Motor neuron (in vitro differentiated cells): ENCODE measurements at regions not wholly inside any gene's neighbourhood (a gene's known extent, or its start where the extent isn't known, plus 50 kb on each side); places are given as distances from the start of the nearest gene placed in this dataset.
"Not testable (repeated sequence)": the region's sequence is repeated elsewhere in the genome, so short reads cannot be mapped to it uniquely, and the experiment has no call there.

Experiments
- ATAC-seq, 8 experiments: fragments of 200-7000 bp; cut with Tn5 transposase; replicated peaks in 6 of 8; 2 replicates each; pipeline ENCODE4 v1.8.0; 2021; ENCODE audit warnings: mild to moderate bottlenecking in 8 of 8, moderate library complexity in 8 of 8
- H3K27ac ChIP-seq, 2 donors: fragments of 250-450 bp; sonication (Bioruptor Pico); 2 replicates each; pipeline ENCODE4 v1.9.0; 2021; ENCODE audit warnings: antibody characterized with exemption in 2 of 2, mild to moderate bottlenecking in 2 of 2, moderate library complexity in 1 of 2
- H3K4me1 ChIP-seq, 2 donors: fragments of 250-450 bp; sonication (Bioruptor Pico); replicated peaks in 1 of 2; 2 replicates each; pipeline ENCODE4 v1.6.1; 2021; ENCODE audit warnings: antibody characterized with exemption in 2 of 2, mild to moderate bottlenecking in 2 of 2, moderate library complexity in 1 of 2
- H3K4me3 ChIP-seq, 5 donors: fragments of 250-450 bp; sonication (Bioruptor Pico); 2 replicates each; pipeline ENCODE4 v1.9.0; 2021; ENCODE audit warnings: antibody characterized with exemption in 5 of 5, mild to moderate bottlenecking in 5 of 5, moderate library complexity in 4 of 5
- WGBS, 10 experiments: fragments of 450-650 bp; shearing (Covaris generic); methylation state at CpG; one replicate each; pipeline ENCODE4 v1.0.0; 2022; 5-methylcytosine and 5-hydroxymethylcytosine counted together
- in situ Hi-C, 9 experiments: fragments of 400-800 bp; cut with MboI; loops; one replicate each; pipeline ENCODE4 v1.15.0; 2021; ENCODE audit warnings: low sequenced_read_pairs in 9 of 9, low pct_unique_long_range_greater_than_20kb in 2 of 9; ENCODE audit not compliant: unreplicated experiment in 9 of 9

GRCh38 chr2:35585972-35586371, 769.6 kb upstream of the CRIM1 start:
- in situ Hi-C loops = no loop called here
- 7 to 90% (median 60%) methylated on average over 2 to 5 of the region's 5 CpGs for WGBS, 10 experiments

GRCh38 chr2:35582637-35583036, 772.9 kb upstream of the CRIM1 start:
- in situ Hi-C loops = no loop called here
- ATAC-seq = no peak
- WGBS, 10 experiments = 0 to 90% (median 71%) methylated on average over 1 to 4 of the region's 4 CpGs
- H3K27ac ChIP-seq = no peak overlapping the region
- no peak overlapping the region for H3K4me3 ChIP-seq
- no peaks in the 10 kb centered on the region for H3K4me1 ChIP-seq

More at GRCh38 chr2:35585972-35586371, 769.6 kb upstream of the CRIM1 start:
- ATAC-seq = no peak
- Histone ChIP-seq H3K4me3 (no peak overlapping the region), H3K4me1 (no peaks in the 10 kb centered on the region), H3K27ac (no peak overlapping the region)

GRCh38 chr2:35580956-35581355, 774.6 kb upstream of the CRIM1 start:
- ATAC-seq = no peak
- in situ Hi-C loops = no loop called here
- Histone ChIP-seq H3K4me1 (no peaks in the 10 kb centered on the region), H3K4me3 (no peak overlapping the region), H3K27ac (no peak overlapping the region)
- WGBS, 10 experiments = 0 to 100% (median 61%) methylated on average over 1 to 2 of the region's 2 CpGs; no CpG with 5 or more reads in 2 of the 10 experiments

- H3K4me3 ChIP-seq, H3K4me1 ChIP-seq, ATAC-seq, in situ Hi-C loops, H3K27ac ChIP-seq: not testable (repeated sequence)
- 53 to 100% (median 80%) methylated on average over 2 to 7 of the region's 14 CpGs; no CpG with 5 or more reads in 5 of the 10 experiments for WGBS, 10 experiments
Measured at GRCh38 chr2:35568574-35568973, 787.0 kb upstream of the CRIM1 start.

GRCh38 chr2:35562488-35562887, 793.1 kb upstream of the CRIM1 start:
- H3K4me3 ChIP-seq = no peak overlapping the region
- in situ Hi-C loops = no loop called here
- ATAC-seq = no peak
- no peaks in the 10 kb centered on the region for H3K4me1 ChIP-seq
- 7 to 100% (median 65%) methylated on average over 1 to 2 of the region's 2 CpGs for WGBS, 10 experiments
- H3K27ac ChIP-seq = no peak overlapping the region

- in situ Hi-C loops = no loop called here
- ATAC-seq = no peak
Measured at GRCh38 chr2:35548171-35548570, 807.4 kb upstream of the CRIM1 start.

GRCh38 chr2:35545301-35545700, 810.3 kb upstream of the CRIM1 start:
- Histone ChIP-seq H3K4me1 (no peaks in the 10 kb centered on the region), H3K4me3 (no peak overlapping the region), H3K27ac (no peak overlapping the region)
- no peak for ATAC-seq
- in situ Hi-C loops = no loop called here
- 0 to 80% (median 55%) methylated on average over 2 to 6 of the region's 6 CpGs; no CpG with 5 or more reads in 1 of the 10 experiments for WGBS, 10 experiments

More at GRCh38 chr2:35548171-35548570, 807.4 kb upstream of the CRIM1 start:
- Histone ChIP-seq H3K4me1 (no peaks in the 10 kb centered on the region), H3K4me3 (no peak overlapping the region), H3K27ac (no peak overlapping the region)
- WGBS, 10 experiments = 0 to 100% (median 68%) methylated on average over 1 of the region's 1 CpG; no CpG with 5 or more reads in 4 of the 10 experiments

GRCh38 chr2:35538796-35539195, 816.8 kb upstream of the CRIM1 start:
- 0 to 100% (median 85%) methylated on average over 1 to 3 of the region's 3 CpGs for WGBS, 10 experiments
- ATAC-seq = no peak
- Histone ChIP-seq H3K4me1 (no peaks in the 10 kb centered on the region), H3K27ac (no peak overlapping the region), H3K4me3 (no peak overlapping the region)
- in situ Hi-C loops = no loop called here

- 0 to 100% (median 40%) methylated on average over 1 to 5 of the region's 5 CpGs; no CpG with 5 or more reads in 1 of the 10 experiments for WGBS, 10 experiments
- in situ Hi-C loops = no loop called here
- Histone ChIP-seq H3K27ac (no peak overlapping the region), H3K4me3 (no peak overlapping the region), H3K4me1 (no peaks in the 10 kb centered on the region)
- ATAC-seq = no peak
Measured at GRCh38 chr2:35530615-35531135, 824.9 kb upstream of the CRIM1 start.

- H3K4me1 ChIP-seq = no peaks in the 10 kb centered on the region
- in situ Hi-C loops = no loop called here
- ATAC-seq = no peak
- H3K4me3 ChIP-seq = no peak overlapping the region
- WGBS, 10 experiments = 14 to 100% (median 86%) methylated on average over 1 to 2 of the region's 2 CpGs
- H3K27ac ChIP-seq = no peak overlapping the region
Measured at GRCh38 chr2:35526741-35527140, 828.8 kb upstream of the CRIM1 start.

- Histone ChIP-seq H3K4me3 (no peak overlapping the region), H3K27ac (no peak overlapping the region), H3K4me1 (no peaks in the 10 kb centered on the region)
- in situ Hi-C loops = no loop called here
- WGBS, 10 experiments = 0 to 90% (median 56%) methylated on average over 1 to 3 of the region's 3 CpGs; no CpG with 5 or more reads in 4 of the 10 experiments
- ATAC-seq = peak in 5 of 8 experiments; percentile 82 to 90 (median 84)
Measured at GRCh38 chr2:35522450-35522849, 833.1 kb upstream of the CRIM1 start.

- in situ Hi-C loops = no loop called here
- no peak for ATAC-seq
- Histone ChIP-seq H3K4me1 (no peaks in the 10 kb centered on the region), H3K27ac (no peak overlapping the region), H3K4me3 (no peak overlapping the region)
- 0 to 100% (median 87%) methylated on average over 1 to 3 of the region's 3 CpGs for WGBS, 10 experiments
Measured at GRCh38 chr2:35510636-35511035, 844.9 kb upstream of the CRIM1 start.

- Histone ChIP-seq H3K4me1 (no peaks in the 10 kb centered on the region), H3K4me3 (no peak overlapping the region), H3K27ac (no peak overlapping the region)
- 0 to 100% (median 74%) methylated on average over 1 to 2 of the region's 2 CpGs; no CpG with 5 or more reads in 1 of the 10 experiments for WGBS, 10 experiments
- in situ Hi-C loops = no loop called here
- ATAC-seq = no peak
Measured at GRCh38 chr2:35508601-35509000, 847.0 kb upstream of the CRIM1 start.

- Histone ChIP-seq H3K27ac (no peak overlapping the region), H3K4me1 (no peaks in the 10 kb centered on the region), H3K4me3 (no peak overlapping the region)
- whole genome bisulfite sequencing, 10 experiments = 36 to 100% (median 95%) methylated on average over 3 of the region's 3 CpGs; no CpG with 5 or more reads in 4 of the 10 experiments
- ATAC-seq = no peak
- in situ Hi-C loops = no loop called here
Measured at GRCh38 chr2:35504419-35504818, 851.2 kb upstream of the CRIM1 start.
